Heart left ventricle (tissue), 13 donors: ENCODE measurements at regions not wholly inside any gene's neighbourhood (a gene's known extent, or its start where the extent isn't known, plus 50 kb on each side); places are given as distances from the start of the nearest gene placed in this dataset.

ENCODE experiments used
- CTCF ChIP-seq, 12 donors: fragments of 200-600 bp; sonication (generic) in 4 of 12; IDR thresholded peaks; one replicate each; pipeline versions ENCODE4 v1.5.0 to v1.8.0; 2018 to 2022; ENCODE audit warnings: antibody characterized with exemption in 12 of 12, mild to moderate bottlenecking in 5 of 12
- POLR2A ChIP-seq, 2 donors: fragments of 450-650 bp; IDR thresholded peaks; one replicate each; pipeline ENCODE4 v1.6.1; 2017; ENCODE audit warnings: antibody characterized with exemption in 2 of 2, mild to moderate bottlenecking in 2 of 2, moderate library complexity in 2 of 2
- donor health status: ischemic (EF 13 %, LVEDD 7.1; RV severe dilation, severe dysfunction).
- donor health status: DM: no; HTN: yes; CAD: no.
- donor health status: DM: no; HTN: no; CAD: no.
- donor health status: ischemic (EF 25% LVEDD 6.9; RV normal size, moderate dysfunction).
- donor health status: ischemic (EF 25% LVEDD 5.7; RV mildly dilated, moderate dysfunction).
- donor health status: ischemic (EF 35%, LVEDD 5.7; RV mildly dilated, moderate dysfunction).
- donor health status: nonischemic (EF 11% LVEDD 7.7; RV severe dilation, severe dysfunction).
- donor health status: DM: yes; HTN: yes; CAD: no.
- donor health status: PGD.
- donor health status: ischemic (EF 29% LVEDD 5.4; RV normal size, mild dysfunction).
- donor health status: nonischemic (EF 23%, LVEDD 6.1; RV moderate dilation, normal function).

GRCh38 chr11:69951821-69952220, 126.3 kb upstream of the ANO1 start:
- TF ChIP-seq POLR2A (IDR thresholded peaks at IDR 0.05) (no peak), CTCF (IDR thresholded peaks at IDR 0.05) (no peak)
